PFSK-1 (cell line): ENCODE measurements at regions not wholly inside any gene's neighbourhood (a gene's known extent, or its start where the extent isn't known, plus 50 kb on each side); places are given as distances from the start of the nearest gene placed in this dataset.

ENCODE experiments used
- REST ChIP-seq, 2 experiments: IDR thresholded peaks; 2 replicates each; pipeline versions ENCODE4 v1.6.1 to v1.8.0; 2011 to 2012; ENCODE audit warnings: low read depth in 2 of 2, low read length in 2 of 2, control low read depth in 1 of 2, inconsistent platforms in 1 of 2, mild to moderate bottlenecking in 1 of 2, moderate library complexity in 1 of 2; ENCODE audit not compliant: insufficient read depth in 1 of 2
- SIN3A ChIP-seq: IDR thresholded peaks from 2 replicates; pipeline ENCODE4 v1.6.1; 2012; ENCODE audit warnings: mild to moderate bottlenecking, low read length, moderate library complexity, borderline replicate concordance; ENCODE audit not compliant: insufficient read depth
- TAF1 ChIP-seq: IDR thresholded peaks from 2 replicates; pipeline ENCODE4 v1.6.1; 2012; ENCODE audit warnings: low read length, control low read depth, borderline replicate concordance; ENCODE audit not compliant: insufficient read depth

GRCh38 chr1:187817782-187818181, 989.0 kb downstream of the PLA2G4A start:
- TF ChIP-seq REST (IDR thresholded peaks at IDR 0.05; ENCODE audit: insufficient read depth in 1 of 2, low read depth in 2 of 2, low read length in 2 of 2) (no peak), SIN3A (no peak), TAF1 (no peak)
